ENCODE measurements at regions not wholly inside any gene's neighbourhood (a gene's known extent, or its start where the extent isn't known, plus 50 kb on each side); places are given as distances from the start of the nearest gene placed in this dataset.

DNA sequence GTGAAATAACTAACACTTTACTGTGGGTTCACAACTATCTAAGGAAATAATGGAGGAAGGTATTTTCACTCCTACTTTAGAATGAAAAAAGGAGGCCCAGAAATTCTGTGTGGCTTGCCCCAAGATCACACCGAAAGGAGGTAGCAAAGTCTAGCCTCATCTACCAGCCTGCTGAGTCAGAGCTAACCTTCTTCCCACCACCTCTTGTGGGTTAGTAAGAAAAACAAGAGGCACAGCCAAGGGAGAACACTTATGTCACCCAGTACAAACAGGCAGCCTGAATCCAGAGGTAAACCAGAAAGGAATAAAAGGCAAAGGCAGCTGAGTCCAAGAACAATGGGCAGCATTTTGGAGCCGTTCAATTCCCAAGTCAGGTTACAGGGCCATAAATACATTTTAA, 91.9 kb upstream of the RASEF start:
- Histone ChIP-seq H3K27me3 (ENCODE audit: insufficient read depth, low read length) (no peaks in the 10 kb centered on the region), H3T11ph (ENCODE audit: low read length) (no peak overlapping the region), H3K9me3 (ENCODE audit: control insufficient read depth, low read depth, low read length) (no peaks in the 10 kb centered on the region), H2BK20ac (ENCODE audit: low read depth, low read length, poor library complexity, severe bottlenecking) (no peak overlapping the region), H3K4me1 (ENCODE audit: insufficient read depth, low read length) (no peaks in the 10 kb centered on the region), H4K20me1 (ENCODE audit: control insufficient read depth, insufficient read depth, insufficient read length) (no peaks in the 10 kb centered on the region), H3K56ac (ENCODE audit: insufficient read length, low read depth, low read length) (no peak overlapping the region), H3K23me2 (ENCODE audit: insufficient read length, low read depth, low read length, poor library complexity, severe bottlenecking) (no peaks in the 10 kb centered on the region), H2BK12ac (ENCODE audit: insufficient read length, low read depth, low read length) (no peak overlapping the region), H3K18ac (ENCODE audit: insufficient read length, low read depth, low read length) (no peak overlapping the region), H4K91ac (ENCODE audit: insufficient read length, low read depth, low read length) (no peak overlapping the region), H2BK120ac (ENCODE audit: low read depth, low read length, poor library complexity, severe bottlenecking) (no peak overlapping the region), H3K79me2 (ENCODE audit: insufficient read depth, low read length) (no peaks in the 10 kb centered on the region), H2BK5ac (ENCODE audit: insufficient read length, low read length) (no peak overlapping the region), H3K23ac (ENCODE audit: insufficient read length, low read depth, low read length) (no peak overlapping the region), H4K5ac (ENCODE audit: insufficient read length, low read depth, low read length) (no peak overlapping the region), H3K79me1 (ENCODE audit: insufficient read depth, low read depth, low read length, poor library complexity, severe bottlenecking) (no peaks in the 10 kb centered on the region), H3K4ac (ENCODE audit: low read depth, low read length) (no peak overlapping the region), H2AK5ac (ENCODE audit: insufficient read length, low read length) (no peak overlapping the region), H3K9ac (ENCODE audit: extremely low read depth, insufficient read length, low read length) (no peak overlapping the region), H2AFZ (ENCODE audit: low read length) (no peak overlapping the region), H2BK15ac (ENCODE audit: low read depth, low read length) (no peak overlapping the region), H3K4me2 (ENCODE audit: insufficient read depth, insufficient read length, low read length) (no peak overlapping the region), H4K8ac (replicated peaks; ENCODE audit: insufficient read length, low read depth, low read length) (no peak overlapping the region), H3K14ac (ENCODE audit: insufficient read depth, low read length) (no peak overlapping the region), H3K27ac (ENCODE audit: insufficient read length, low read depth, low read length) (no peak overlapping the region)
- peaks cover under 1 to 4% of the 10 kb centered on the region in 2 experiments; a peak in 4 of 5 replicates for H3K9me3 Mint-ChIP-seq
- no peak overlapping the region for H3K4me3 Mint-ChIP-seq
- TF ChIP-seq CTCF (conservative IDR thresholded peaks at IDR 0.05) = no peak
- DNase-seq = no peak
- WGBS (ENCODE audit: extremely low coverage, insufficient read length, low lambda C conversion rate) = no CpG with 5 or more reads among the region's 2 CpGs
- H3K27me3 Mint-ChIP-seq (ENCODE audit: low read depth) = no peaks in the 10 kb centered on the region; the same call in 1 of the 2 replicates
- H3K27ac Mint-ChIP-seq = no peak overlapping the region
- H3K36me3 Mint-ChIP-seq (ENCODE audit: insufficient read depth in 1 of 3, low read depth in 3 of 3) = peaks cover under 1 to 2% (median 2%) of the 10 kb centered on the region in 3 experiments; a peak in 4 of 7 replicates
- no peaks in the 10 kb centered on the region for H3K4me1 Mint-ChIP-seq
